Astrocyte (in vitro differentiated cells and primary cell): ENCODE measurements at regions not wholly inside any gene's neighbourhood (a gene's known extent, or its start where the extent isn't known, plus 50 kb on each side); places are given as distances from the start of the nearest gene placed in this dataset.

Experiments
- DNase-seq: peaks from one replicate; pipeline ENCODE4 v3.0.0-alpha.2; 2010; ENCODE audit warnings: low read depth
- FAIRE-seq: peaks from 2 replicates; lab custom pipeline; 2011; peaks lifted over from hg19 to GRCh38; lab: Jason Lieb, UNC
- H2AFZ ChIP-seq: 2 replicates; pipeline ENCODE4 v1.6.0; 2012; ENCODE audit warnings: low read depth, low read length, inconsistent platforms
- H3K27ac ChIP-seq: 2 replicates; pipeline ENCODE4 v1.5.1; 2011; ENCODE audit warnings: low read depth, low read length, inconsistent platforms
- H3K27me3 ChIP-seq: 2 replicates; pipeline ENCODE4 v1.6.0; 2011; ENCODE audit warnings: low read length, inconsistent platforms; ENCODE audit not compliant: insufficient read depth
- H3K36me3 ChIP-seq: 2 replicates; pipeline ENCODE4 v1.5.1; 2011; ENCODE audit warnings: low read length, inconsistent platforms; ENCODE audit not compliant: insufficient read depth
- H3K4me1 ChIP-seq: 2 replicates; pipeline ENCODE4 v1.5.1; 2011; ENCODE audit warnings: low read length, inconsistent platforms; ENCODE audit not compliant: insufficient read depth
- H3K4me2 ChIP-seq: 2 replicates; pipeline ENCODE4 v1.6.0; 2012; ENCODE audit warnings: low read length, inconsistent platforms
- H3K4me3 ChIP-seq: 2 replicates; pipeline ENCODE4 v1.5.1; 2011; ENCODE audit warnings: low read depth, mild to moderate bottlenecking, low read length, inconsistent platforms; ENCODE audit not compliant: insufficient read depth
- H3K79me2 ChIP-seq: 2 replicates; pipeline ENCODE4 v1.6.0; 2012; ENCODE audit warnings: mild to moderate bottlenecking, low read length, inconsistent platforms; ENCODE audit not compliant: insufficient read depth
- H3K9ac ChIP-seq: 2 replicates; pipeline ENCODE4 v1.6.0; 2012; ENCODE audit warnings: mild to moderate bottlenecking, low read length, inconsistent platforms
- H3K9me3 ChIP-seq: 2 replicates; pipeline ENCODE4 v1.5.1; 2012; ENCODE audit warnings: low read depth, mild to moderate bottlenecking, low read length, inconsistent platforms; ENCODE audit not compliant: insufficient read depth
- H4K20me1 ChIP-seq: 2 replicates; pipeline ENCODE4 v1.6.0; 2012; ENCODE audit warnings: low read length, inconsistent platforms; ENCODE audit not compliant: insufficient read depth
- H3K27ac Mint-ChIP-seq: one replicate; pipeline ENCODE4 v1.8.0; 2021; ENCODE audit warnings: mild to moderate bottlenecking, mixed read lengths; ENCODE audit not compliant: unreplicated experiment
- H3K27me3 Mint-ChIP-seq: one replicate; pipeline ENCODE4 v1.8.0; 2021; ENCODE audit warnings: low read depth, mixed read lengths; ENCODE audit not compliant: unreplicated experiment
- H3K36me3 Mint-ChIP-seq: one replicate; pipeline ENCODE4 v1.8.0; 2021; ENCODE audit warnings: low read depth, mixed read lengths; ENCODE audit not compliant: unreplicated experiment
- H3K4me1 Mint-ChIP-seq: one replicate; pipeline ENCODE4 v1.8.0; 2021; ENCODE audit warnings: low read depth, mixed read lengths; ENCODE audit not compliant: unreplicated experiment
- H3K4me3 Mint-ChIP-seq: one replicate; pipeline ENCODE4 v1.8.0; 2021; ENCODE audit warnings: mild to moderate bottlenecking, moderate library complexity, mixed read lengths; ENCODE audit not compliant: unreplicated experiment
- H3K9me3 Mint-ChIP-seq: one replicate; pipeline ENCODE4 v1.8.0; 2021; ENCODE audit warnings: mild to moderate bottlenecking, mixed read lengths; ENCODE audit not compliant: unreplicated experiment
- CTCF ChIP-seq: IDR thresholded peaks from 2 replicates; pipeline ENCODE4 v1.5.1; 2011; ENCODE audit warnings: low read depth, mild to moderate bottlenecking, inconsistent platforms, low read length, moderate library complexity; ENCODE audit not compliant: insufficient read depth
- EZH2 ChIP-seq: IDR thresholded peaks from 2 replicates; pipeline ENCODE4 v1.6.1; 2012; ENCODE audit warnings: mild to moderate bottlenecking, low read length, inconsistent platforms; ENCODE audit not compliant: insufficient read depth

GRCh38 chr3:87975716-87976115 is 83.1 kb downstream of the CGGBP1 start:
- H4K20me1 ChIP-seq, result no peaks in the 10 kb centered on the region
- H3K79me2 ChIP-seq, result no peaks in the 10 kb centered on the region
- H3K27ac Mint-ChIP-seq, result no peak overlapping the region
- H3K4me1 Mint-ChIP-seq, result no peaks in the 10 kb centered on the region
- no peaks in the 10 kb centered on the region for H3K4me1 ChIP-seq
- no peak overlapping the region for H3K27ac ChIP-seq
- no peaks in the 10 kb centered on the region for H3K36me3 Mint-ChIP-seq
- H3K27me3 ChIP-seq, result no peaks in the 10 kb centered on the region
- no peaks in the 10 kb centered on the region for H3K27me3 Mint-ChIP-seq
- DNase-seq (no peak), FAIRE-seq (no peak)
- no peak overlapping the region for H3K9ac ChIP-seq
- no peak for TF ChIP-seq EZH2
- TF ChIP-seq CTCF, result no peak
- no peaks in the 10 kb centered on the region for H3K36me3 ChIP-seq
- H3K9me3 Mint-ChIP-seq, result peaks cover 5% of the 10 kb centered on the region
- H3K4me3 Mint-ChIP-seq, result no peak overlapping the region
- no peak overlapping the region for H3K4me2 ChIP-seq
- no peak overlapping the region for H3K4me3 ChIP-seq
- H3K9me3 ChIP-seq, result no peaks in the 10 kb centered on the region
- no peak overlapping the region for H2AFZ ChIP-seq

- Mint-ChIP-seq H3K9me3 (no peaks in the 10 kb centered on the region), H3K27ac (no peak overlapping the region), H3K4me1 (no peaks in the 10 kb centered on the region), H3K4me3 (no peak overlapping the region), H3K36me3 (no peaks in the 10 kb centered on the region), H3K27me3 (no peaks in the 10 kb centered on the region)
- no peak for TF ChIP-seq EZH2
- TF ChIP-seq CTCF, result no peak
- no peak overlapping the region for H3K9ac ChIP-seq
- H3K4me3 ChIP-seq, result no peak overlapping the region
- no peaks in the 10 kb centered on the region for H3K27me3 ChIP-seq
- no peak overlapping the region for H2AFZ ChIP-seq
- H3K27ac ChIP-seq, result no peak overlapping the region
- DNase-seq (no peak), FAIRE-seq (no peak)
- H4K20me1 ChIP-seq, result no peaks in the 10 kb centered on the region
- H3K4me1 ChIP-seq, result no peaks in the 10 kb centered on the region
- no peaks in the 10 kb centered on the region for H3K36me3 ChIP-seq
- H3K79me2 ChIP-seq, result no peaks in the 10 kb centered on the region
- H3K4me2 ChIP-seq, result no peak overlapping the region
- no peaks in the 10 kb centered on the region for H3K9me3 ChIP-seq
Observed at GRCh38 chr3:87973906-87974305, 84.9 kb downstream of the CGGBP1 start.

- H3K4me1 ChIP-seq, result no peaks in the 10 kb centered on the region
- no peaks in the 10 kb centered on the region for H3K9me3 Mint-ChIP-seq
- DNase-seq (no peak), FAIRE-seq (no peak)
- H3K4me1 Mint-ChIP-seq, result no peaks in the 10 kb centered on the region
- H3K27ac ChIP-seq, result no peak overlapping the region
- no peak overlapping the region for H3K4me3 Mint-ChIP-seq
- H2AFZ ChIP-seq, result no peak overlapping the region
- H3K27me3 Mint-ChIP-seq, result no peaks in the 10 kb centered on the region
- no peaks in the 10 kb centered on the region for H3K36me3 ChIP-seq
- no peak overlapping the region for H3K9ac ChIP-seq
- no peak overlapping the region for H3K4me3 ChIP-seq
- H3K79me2 ChIP-seq, result no peaks in the 10 kb centered on the region
- no peaks in the 10 kb centered on the region for H3K9me3 ChIP-seq
- no peak overlapping the region for H3K27ac Mint-ChIP-seq
- H3K36me3 Mint-ChIP-seq, result no peaks in the 10 kb centered on the region
- H3K4me2 ChIP-seq, result no peak overlapping the region
- no peaks in the 10 kb centered on the region for H4K20me1 ChIP-seq
- no peaks in the 10 kb centered on the region for H3K27me3 ChIP-seq
- no peak for TF ChIP-seq EZH2
- no peak for TF ChIP-seq CTCF
Observed at GRCh38 chr3:87969620-87970019, 89.2 kb downstream of the CGGBP1 start.
